ENCODE measurements at regions not wholly inside any gene's neighbourhood (a gene's known extent, or its start where the extent isn't known, plus 50 kb on each side); places are given as distances from the start of the nearest gene placed in this dataset.
"Not testable (repeated sequence)": the region's sequence is repeated elsewhere in the genome, so short reads cannot be mapped to it uniquely, and the experiment has no call there.

DNA sequence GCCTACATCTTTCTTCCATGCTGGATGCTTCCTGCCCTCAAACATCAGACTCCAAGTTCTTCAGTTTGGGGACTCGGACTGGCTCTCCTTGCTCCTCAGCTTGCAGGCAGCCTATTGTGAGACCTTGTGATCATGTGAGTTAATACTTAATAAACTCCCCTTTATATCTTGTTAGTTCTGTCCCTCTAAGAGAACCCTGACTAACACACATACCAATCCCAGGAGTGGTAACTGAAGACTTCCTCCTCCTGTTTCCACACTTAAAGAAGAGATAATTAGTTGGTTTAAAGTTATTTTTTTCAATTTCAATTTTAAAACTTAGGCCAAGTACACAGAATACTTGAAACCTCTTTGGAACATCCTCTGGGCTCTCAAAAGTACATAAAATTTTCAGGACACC lies 294.2 kb upstream of the SGK1 start:
- TF ChIP-seq EZH2 (IDR thresholded peaks at IDR 0.05; ENCODE audit: insufficient read depth, poor library complexity, severe bottlenecking); EZH2phosphoT487 (IDR thresholded peaks at IDR 0.05; ENCODE audit: insufficient read depth, low read depth): not testable (repeated sequence)
